Cardiac muscle cell (in vitro differentiated cells and primary cell): ENCODE measurements at regions not wholly inside any gene's neighbourhood (a gene's known extent, or its start where the extent isn't known, plus 50 kb on each side); places are given as distances from the start of the nearest gene placed in this dataset.

Source experiments
- DNase-seq, 2 donors: peaks; one replicate each; pipeline versions ENCODE4 v3.0.0 to v3.0.0-alpha.2; 2010 to 2017; ENCODE audit warnings: low read depth in 1 of 2, low spot score in 1 of 2
- H3K27ac ChIP-seq: fragments of 200-600 bp; sonication (generic); 2 replicates; pipeline ENCODE4 v1.5.1; 2016
- H3K27me3 ChIP-seq: fragments of 200-600 bp; sonication (generic); 2 replicates; pipeline ENCODE4 v1.6.0; 2016; ENCODE audit warnings: control low read depth
- H3K36me3 ChIP-seq: fragments of 200-600 bp; sonication (generic); 2 replicates; pipeline ENCODE4 v1.5.1; 2016; ENCODE audit warnings: control low read depth
- H3K4me1 ChIP-seq: fragments of 200-600 bp; sonication (generic); 2 replicates; pipeline ENCODE4 v1.8.1; 2017; ENCODE audit warnings: low read depth, mild to moderate bottlenecking, mixed run types
- H3K4me3 ChIP-seq: fragments of 200-600 bp; sonication (generic); 2 replicates; pipeline ENCODE4 v1.5.1; 2016; ENCODE audit warnings: mild to moderate bottlenecking
- H3K9me3 ChIP-seq: fragments of 200-600 bp; sonication (generic); 2 replicates; pipeline ENCODE4 v1.5.1; 2017; ENCODE audit warnings: low read depth, mild to moderate bottlenecking, control low read depth
- TF ChIP-seq, protein P1 (sequence below): IDR thresholded peaks from 2 replicates; pipeline ENCODE4 v1.5.1; 2012; ENCODE audit warnings: low read depth, mild to moderate bottlenecking, low read length

DNA sequence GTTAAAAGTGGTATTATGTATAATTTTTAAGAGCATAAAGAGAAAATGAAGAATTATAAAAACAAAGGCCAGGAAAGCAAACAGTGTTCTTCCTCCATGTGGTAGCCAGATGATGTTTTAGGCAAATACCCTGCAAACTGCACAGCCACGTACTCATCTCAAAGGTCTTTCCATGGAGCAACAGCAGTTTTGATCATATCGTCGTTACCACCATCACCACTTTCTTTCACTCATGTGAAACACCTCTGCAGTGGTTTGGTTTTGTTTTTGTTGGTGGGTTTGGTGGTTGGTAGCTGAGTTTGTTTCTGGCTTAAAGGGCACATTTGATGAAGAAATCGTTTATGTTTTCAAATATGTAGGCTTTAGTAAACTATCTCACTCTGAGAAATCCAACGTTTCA, 229.9 kb upstream of the AMELY start:
- Histone ChIP-seq H3K27me3 (no peaks in the 10 kb centered on the region), H3K4me1 (no peaks in the 10 kb centered on the region), H3K9me3 (no peaks in the 10 kb centered on the region), H3K27ac (no peak overlapping the region), H3K4me3 (no peak overlapping the region), H3K36me3 (no peaks in the 10 kb centered on the region)
- DNase-seq: no peak
- TF ChIP-seq, protein P1, sequence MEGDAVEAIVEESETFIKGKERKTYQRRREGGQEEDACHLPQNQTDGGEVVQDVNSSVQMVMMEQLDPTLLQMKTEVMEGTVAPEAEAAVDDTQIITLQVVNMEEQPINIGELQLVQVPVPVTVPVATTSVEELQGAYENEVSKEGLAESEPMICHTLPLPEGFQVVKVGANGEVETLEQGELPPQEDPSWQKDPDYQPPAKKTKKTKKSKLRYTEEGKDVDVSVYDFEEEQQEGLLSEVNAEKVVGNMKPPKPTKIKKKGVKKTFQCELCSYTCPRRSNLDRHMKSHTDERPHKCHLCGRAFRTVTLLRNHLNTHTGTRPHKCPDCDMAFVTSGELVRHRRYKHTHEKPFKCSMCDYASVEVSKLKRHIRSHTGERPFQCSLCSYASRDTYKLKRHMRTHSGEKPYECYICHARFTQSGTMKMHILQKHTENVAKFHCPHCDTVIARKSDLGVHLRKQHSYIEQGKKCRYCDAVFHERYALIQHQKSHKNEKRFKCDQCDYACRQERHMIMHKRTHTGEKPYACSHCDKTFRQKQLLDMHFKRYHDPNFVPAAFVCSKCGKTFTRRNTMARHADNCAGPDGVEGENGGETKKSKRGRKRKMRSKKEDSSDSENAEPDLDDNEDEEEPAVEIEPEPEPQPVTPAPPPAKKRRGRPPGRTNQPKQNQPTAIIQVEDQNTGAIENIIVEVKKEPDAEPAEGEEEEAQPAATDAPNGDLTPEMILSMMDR: no peak
